ENCODE measurements at regions not wholly inside any gene's neighbourhood (a gene's known extent, or its start where the extent isn't known, plus 50 kb on each side); places are given as distances from the start of the nearest gene placed in this dataset.

- no peak for TF ChIP-seq CTCF (IDR thresholded peaks at IDR 0.05)
- no peak for TF ChIP-seq EZH2phosphoT487 (IDR thresholded peaks at IDR 0.05)
- no peak for TF ChIP-seq EZH2 (IDR thresholded peaks at IDR 0.05)
Observed at GRCh38 chr3:39592311-39593050, 125.0 kb downstream of the MOBP start.

Measured in neural progenitor cell (in vitro differentiated cells).